Stimulated activated CD4-positive, alpha-beta T cell treated with anti-CD3 and anti-CD28 coated beads, Interleukin-1b, Interleukin-23, amount 100 ng/mL, for 4 hours (primary cell): ENCODE measurements at regions not wholly inside any gene's neighbourhood (a gene's known extent, or its start where the extent isn't known, plus 50 kb on each side); places are given as distances from the start of the nearest gene placed in this dataset.
"Not testable (repeated sequence)": the region's sequence is repeated elsewhere in the genome, so short reads cannot be mapped to it uniquely, and the experiment has no call there.

Source experiments
- DNase-seq, 2 donors: peaks; one replicate each; pipeline ENCODE4 v3.0.0-alpha.2; 2020; ENCODE audit warnings: low read depth in 2 of 2

DNA sequence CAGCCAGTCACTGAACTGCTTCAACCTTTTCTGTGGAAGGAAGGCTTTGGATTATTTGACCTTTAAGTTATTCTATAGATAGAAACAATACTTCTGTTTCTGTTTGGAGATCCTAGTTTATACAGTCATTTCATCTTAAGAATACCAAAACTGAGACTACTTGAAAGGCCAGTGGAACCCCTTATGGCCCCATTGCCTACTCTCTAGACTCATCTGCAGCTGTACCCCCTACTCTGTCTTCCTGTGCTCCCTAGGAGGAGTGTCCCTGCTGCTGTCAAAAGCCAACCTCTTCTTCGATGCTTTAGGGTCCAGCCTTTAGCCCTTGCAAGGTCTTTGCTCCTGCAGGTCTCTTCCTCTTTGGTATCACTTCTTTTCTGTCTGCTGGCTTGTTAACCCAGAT lies 169.6 kb downstream of the EDEM1 start:
- no peak for DNase-seq

DNA sequence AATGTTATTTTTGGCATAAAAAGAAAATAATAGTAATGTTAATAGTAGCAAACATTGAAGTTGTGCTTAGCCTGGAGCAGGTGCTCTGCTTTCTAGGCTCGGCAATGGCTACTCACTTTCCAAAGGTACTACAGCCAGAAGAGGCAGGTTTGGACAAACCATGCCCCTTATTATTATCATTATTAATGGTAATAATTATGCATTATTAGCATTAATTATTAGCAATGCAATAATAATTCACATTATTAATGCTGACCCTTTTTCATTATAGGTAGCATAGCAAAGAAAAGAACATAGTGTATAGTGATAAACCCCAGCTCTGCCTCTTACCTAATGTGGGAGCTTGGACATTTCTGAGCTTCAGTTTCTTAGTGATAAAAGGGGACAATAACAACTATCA lies 171.4 kb downstream of the EDEM1 start:
- no peak for DNase-seq

- no peak for DNase-seq
Measured at GRCh38 chr3:5360453-5360852, 172.9 kb downstream of the EDEM1 start.

DNA sequence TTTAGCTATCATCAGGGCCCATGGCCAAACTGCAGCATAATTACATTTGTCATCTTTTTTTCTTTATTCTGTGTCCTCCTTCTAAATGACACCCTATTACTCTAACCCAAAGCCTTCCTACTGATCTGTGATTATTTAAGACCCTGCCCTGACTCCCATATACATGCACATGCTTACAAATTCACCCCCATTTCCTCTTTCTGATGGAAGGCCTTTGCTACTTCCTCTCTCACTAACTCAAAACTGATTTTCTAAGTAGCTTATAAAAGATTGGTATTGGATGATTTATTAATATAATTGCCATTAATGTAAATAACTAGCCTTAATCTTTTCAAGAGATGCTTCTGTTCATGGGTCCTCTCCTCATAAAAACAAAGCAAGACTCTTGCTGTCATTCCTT lies 179.2 kb downstream of the EDEM1 start:
- DNase-seq: no peak

GRCh38 chr3:5371555-5371954 lies 184.0 kb downstream of the EDEM1 start:
- DNase-seq: not testable (repeated sequence)

DNA sequence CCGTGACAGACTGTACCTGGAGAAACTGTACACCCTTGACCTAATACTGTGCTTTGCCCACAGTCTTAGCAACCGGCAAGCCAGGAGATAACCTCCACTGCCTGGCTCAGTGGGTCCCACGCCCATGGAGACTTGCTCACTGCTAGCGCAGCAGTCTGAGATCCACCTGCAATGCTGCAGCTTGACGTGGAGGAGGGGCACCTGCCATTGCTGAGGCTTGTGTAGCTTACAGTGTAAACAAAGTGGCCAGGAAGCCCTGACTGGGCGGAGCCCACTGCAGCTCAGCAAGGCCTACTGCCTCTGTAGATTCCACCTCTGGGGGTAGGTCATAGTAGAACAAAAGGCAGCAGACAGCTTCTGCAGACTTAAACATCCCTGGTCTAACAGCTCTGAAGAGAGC lies 189.3 kb downstream of the EDEM1 start:
- DNase-seq: no peak

DNA sequence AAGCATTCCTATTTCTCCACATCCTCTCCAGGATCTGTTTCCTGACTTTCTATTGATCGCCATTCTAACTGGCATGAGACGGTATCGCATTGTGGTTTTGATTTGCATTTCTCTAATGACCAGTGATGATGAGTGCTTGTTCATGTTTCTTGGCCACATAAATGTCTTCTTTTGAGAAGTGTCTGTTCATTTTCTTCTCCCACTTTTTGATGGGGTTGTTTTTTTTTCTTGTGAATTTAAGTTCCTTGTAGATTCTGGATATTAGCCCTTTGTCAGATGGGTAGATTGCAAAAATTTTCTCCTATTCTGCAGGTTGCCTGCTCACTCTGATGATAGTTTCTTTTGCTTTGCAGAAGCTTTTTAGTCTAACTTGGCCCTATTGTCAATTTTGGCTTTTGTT lies 191.8 kb downstream of the EDEM1 start:
- not testable (repeated sequence) for DNase-seq

DNA sequence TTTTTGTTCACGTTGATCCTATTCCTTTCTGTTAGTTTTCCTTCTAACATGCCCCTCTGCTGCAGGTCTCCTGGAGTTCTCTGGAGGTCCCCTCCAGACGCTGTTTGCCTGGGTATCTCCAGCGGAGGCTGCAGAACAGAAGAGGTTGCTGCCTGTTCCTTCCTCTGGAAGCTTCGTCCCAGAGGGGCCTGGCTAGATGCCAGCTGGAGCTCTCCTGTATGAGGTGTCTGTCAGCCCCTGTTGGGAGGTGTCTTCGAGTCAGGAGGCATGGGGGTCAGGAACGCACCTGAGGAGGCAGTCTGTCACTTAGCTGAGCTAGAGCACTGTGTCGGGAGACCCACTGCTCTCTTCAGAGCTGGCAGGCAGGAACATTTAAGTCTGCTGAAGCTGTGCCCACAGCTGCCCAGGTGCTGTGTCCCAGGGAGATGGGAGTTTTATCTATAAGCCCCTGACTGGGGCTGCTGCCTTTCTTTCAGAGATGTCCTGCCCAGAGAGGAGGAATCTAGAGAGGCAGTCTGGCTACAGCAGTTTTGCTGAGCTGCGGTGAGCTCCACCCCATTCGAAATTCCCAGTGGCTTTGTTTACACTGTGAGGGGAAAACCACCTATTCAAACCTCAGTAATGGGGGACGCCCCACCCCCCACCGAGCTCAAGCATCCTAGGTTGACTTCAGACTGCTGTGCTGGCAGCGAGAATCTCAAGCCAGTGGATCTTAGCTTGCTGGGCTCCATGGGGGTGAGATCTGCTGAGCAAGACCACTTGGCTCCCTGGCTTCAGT lies 196.2 kb downstream of the EDEM1 start:
- DNase-seq: not testable (repeated sequence)

DNA sequence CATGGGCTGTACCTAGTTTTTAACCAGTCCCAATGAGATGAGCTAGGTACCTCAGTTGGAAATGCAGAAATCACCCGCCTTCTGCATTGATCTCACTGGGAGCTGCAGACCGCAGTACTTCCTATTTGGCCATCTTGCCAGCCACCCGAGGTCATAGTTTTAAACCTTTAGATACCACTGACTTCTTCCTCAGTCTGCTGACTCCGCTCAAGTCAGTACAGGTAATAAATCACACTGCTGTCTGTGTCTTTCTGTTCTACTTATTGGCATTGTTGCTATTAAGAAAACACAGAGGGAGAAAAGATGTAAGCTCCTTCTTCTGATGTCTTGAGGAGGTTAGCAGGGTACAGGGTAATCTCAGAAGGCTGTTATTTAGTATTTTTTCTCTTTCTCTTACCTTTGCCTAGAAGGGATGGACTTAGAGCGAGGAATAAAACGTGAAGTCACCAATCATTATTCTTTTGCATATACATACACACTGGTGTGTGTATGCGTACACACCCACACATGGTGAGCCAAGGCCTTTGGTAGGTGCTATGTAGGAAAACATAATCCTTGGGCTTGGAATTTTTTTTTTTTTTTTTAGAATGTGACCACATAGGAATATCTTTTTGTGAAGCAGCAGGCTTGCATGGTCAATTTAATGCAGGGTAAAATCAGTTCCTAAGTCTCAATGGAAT lies 197.2 kb downstream of the EDEM1 start:
- no peak for DNase-seq

DNA sequence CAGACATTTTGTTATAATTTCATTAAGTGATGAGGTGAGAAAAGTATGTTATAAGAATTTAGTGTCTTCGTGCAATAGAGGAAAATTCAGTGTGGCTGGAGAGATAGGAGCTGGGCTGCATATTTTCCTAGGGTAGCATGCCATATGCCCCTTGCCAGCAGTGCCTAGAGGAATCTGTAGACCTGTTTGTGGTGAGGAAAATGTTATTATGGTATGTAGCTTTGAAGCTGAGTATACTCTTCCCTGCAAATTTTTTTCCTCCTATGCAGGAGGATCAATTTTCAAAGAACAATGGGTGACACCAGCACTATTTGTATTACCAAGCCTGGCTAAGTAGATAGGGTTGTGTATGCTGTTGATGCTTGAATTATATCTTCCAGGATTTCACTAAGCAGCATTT lies 200.6 kb downstream of the EDEM1 start:
- DNase-seq: no peak

- no peak for DNase-seq
Measured at GRCh38 chr3:5389057-5389456, 201.6 kb downstream of the EDEM1 start.

GRCh38 chr3:5390221-5390620 lies 202.7 kb downstream of the EDEM1 start:
- no peak for DNase-seq

DNA sequence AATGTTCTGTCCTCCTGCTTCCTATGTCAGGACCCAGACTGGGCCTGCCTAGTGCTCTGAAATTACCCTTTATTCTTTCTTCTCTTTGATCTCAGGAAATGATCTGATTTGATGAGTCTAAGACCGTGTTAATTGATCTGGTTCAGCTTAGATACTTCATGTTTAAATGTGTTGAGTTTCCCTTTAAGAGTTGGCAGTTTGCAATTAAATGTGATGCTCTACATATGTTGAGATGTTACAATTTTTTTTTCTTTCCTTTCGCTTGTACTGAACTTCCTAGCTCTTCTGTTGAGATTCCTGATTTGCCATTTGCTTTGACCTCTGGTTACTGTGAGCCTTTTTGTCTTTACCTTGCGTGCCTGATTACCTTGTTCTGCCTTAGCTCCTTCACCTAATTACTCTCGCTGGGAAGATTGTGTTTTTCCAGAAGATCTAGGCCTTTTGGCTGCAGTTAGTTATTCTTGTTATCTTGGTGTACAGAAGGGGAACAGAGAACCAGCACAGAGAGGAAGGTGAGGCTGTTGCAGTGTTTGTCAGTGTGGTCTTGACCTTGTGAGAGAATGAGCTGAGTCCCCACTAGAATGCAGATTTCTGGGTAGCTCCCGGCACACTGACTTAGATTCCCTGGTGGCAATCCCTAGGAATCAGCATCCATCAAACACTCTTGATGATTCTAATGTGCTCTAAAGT lies 203.6 kb downstream of the EDEM1 start:
- DNase-seq: no peak

- no peak for DNase-seq
Measured at GRCh38 chr3:5401002-5401401, 213.5 kb downstream of the EDEM1 start.

DNA sequence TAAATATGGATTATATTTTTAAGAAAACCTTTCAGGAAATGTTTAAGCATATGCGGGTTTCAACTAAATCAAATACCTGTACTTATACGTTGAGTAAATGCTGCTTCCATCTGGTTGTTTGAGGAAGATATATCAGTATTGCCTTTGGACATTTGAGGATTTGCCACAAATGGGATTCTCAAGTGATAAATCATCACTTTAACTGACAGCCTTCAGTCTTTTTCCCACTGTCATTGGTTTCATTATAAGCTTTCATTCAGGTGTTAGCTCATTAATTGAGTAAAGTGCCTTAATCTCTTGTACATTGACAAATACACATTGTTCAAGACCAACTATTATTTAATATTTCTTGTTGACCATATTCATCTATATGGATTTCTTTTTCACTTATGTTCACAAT lies 217.2 kb downstream of the EDEM1 start:
- no peak for DNase-seq

- no peak for DNase-seq
Measured at GRCh38 chr3:5411786-5412185, 224.3 kb downstream of the EDEM1 start.

- DNase-seq: no peak
Measured at GRCh38 chr3:5423076-5423475, 235.6 kb downstream of the EDEM1 start.

DNA sequence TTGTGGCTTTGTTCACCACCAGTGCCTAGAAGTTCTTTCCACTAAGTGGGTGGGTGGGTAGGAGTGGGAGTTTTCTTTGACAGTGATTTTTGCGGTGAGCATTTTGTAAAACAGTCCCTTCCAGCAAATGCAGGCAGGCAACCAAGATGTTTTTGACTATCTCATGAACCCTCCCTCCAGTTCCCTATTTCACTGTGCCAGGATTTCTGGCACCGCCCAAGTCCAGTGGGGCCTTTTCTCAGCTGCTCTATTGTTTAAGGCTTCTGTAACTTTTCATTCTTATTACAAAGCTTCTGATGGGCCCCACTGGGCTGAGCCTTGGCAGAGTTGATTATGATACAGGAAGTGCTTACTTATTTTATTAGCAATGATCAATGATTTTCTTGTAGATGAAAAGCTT lies 236.0 kb downstream of the EDEM1 start:
- no peak for DNase-seq

- no peak for DNase-seq
Measured at GRCh38 chr3:5425371-5425770, 237.9 kb downstream of the EDEM1 start.

DNA sequence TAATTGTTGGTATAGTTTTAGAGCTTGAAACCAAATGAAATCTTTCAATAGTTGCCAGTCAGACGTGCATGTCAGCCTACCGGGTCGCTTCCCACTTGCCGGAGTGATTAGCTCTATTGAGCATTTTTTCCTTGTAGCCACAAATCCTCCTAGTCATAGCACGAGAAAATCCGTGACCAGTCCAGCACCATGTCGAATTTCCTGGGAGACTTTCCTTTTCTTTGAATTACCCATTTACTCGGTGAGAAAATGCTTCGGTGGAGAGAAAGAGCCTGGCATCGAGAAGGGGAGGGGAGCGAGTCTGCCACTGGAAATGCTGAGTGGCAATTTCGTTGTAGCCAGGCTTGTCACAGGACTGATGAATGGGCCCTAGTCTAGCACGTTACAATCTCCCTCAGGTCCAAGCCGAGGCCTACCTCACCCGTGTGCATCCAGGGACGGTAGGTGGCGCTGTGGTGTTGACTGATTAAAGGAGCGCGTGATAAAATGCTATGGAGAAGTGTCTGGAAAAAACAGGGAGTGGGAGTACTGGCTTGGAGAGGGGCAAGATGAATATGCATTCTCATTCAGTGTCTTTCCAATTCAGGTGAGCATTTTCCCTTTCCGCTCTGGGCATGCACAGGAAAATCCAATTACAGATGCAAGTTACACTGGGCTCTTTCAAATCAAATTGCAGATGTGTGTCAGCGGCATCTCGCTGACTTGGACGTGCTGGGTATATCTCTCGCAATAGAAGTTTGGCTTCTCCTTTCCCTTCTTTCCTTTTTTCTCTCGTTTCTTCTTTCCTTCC lies 238.8 kb downstream of the EDEM1 start:
- peak; percentile 31 to 57 for DNase-seq

DNA sequence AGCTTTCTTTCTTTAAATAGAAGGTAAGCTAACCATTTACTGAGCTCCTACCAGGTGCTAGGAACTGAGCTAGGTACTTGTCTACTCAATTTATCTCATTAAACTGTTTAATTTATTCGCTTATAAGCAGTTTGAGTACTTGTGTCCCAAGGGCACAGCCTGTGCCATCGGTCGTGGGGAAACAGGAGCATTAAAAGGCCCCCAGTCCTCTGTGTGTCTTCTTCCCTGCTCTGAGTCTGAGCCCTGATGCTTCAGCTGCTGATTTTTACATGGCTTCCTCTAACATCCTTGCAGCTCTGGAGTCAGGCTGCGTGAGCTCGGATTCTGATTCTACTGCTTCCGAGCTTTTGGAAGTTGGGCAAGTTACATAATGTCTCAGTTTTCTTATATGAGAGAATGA lies 239.5 kb downstream of the EDEM1 start:
- DNase-seq: no peak

- no peak for DNase-seq
Measured at GRCh38 chr3:5427938-5428337, 240.4 kb downstream of the EDEM1 start.
